ENCODE measurements at regions not wholly inside any gene's neighbourhood (a gene's known extent, or its start where the extent isn't known, plus 50 kb on each side); places are given as distances from the start of the nearest gene placed in this dataset.

DNA sequence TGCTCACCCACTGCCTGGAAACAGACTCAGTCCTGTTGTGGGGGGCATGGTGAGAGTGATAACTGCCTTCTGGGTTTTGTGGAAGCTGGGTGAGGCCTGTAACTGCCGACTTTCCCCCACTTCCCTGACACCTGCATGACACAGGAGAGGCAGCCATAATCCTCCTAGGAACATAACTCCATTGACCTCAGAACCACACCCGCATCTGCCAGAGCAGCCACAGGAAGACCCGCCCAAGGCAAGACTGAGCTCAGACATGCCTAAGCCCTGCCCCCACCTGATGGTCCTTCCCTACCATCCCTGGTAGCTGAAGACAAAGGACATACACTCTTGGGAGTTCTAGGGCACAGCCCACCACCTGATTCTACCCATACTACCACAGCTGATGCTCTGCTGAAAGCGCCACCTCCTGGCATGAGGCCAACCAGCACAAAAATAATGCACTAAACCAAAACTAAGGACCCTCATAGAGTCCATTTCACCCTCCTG lies 326.7 kb downstream of the RBM26 start (continued):
- TF ChIP-seq ZNF302 (CRISPR knock-in tag; IDR thresholded peaks at IDR 0.05): no peak
- TF ChIP-seq, protein P1, sequence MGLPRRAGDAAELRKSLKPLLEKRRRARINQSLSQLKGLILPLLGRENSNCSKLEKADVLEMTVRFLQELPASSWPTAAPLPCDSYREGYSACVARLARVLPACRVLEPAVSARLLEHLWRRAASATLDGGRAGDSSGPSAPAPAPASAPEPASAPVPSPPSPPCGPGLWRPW (IDR thresholded peaks at IDR 0.05): no peak
- TF ChIP-seq, protein P2, sequence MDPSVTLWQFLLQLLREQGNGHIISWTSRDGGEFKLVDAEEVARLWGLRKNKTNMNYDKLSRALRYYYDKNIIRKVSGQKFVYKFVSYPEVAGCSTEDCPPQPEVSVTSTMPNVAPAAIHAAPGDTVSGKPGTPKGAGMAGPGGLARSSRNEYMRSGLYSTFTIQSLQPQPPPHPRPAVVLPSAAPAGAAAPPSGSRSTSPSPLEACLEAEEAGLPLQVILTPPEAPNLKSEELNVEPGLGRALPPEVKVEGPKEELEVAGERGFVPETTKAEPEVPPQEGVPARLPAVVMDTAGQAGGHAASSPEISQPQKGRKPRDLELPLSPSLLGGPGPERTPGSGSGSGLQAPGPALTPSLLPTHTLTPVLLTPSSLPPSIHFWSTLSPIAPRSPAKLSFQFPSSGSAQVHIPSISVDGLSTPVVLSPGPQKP (IDR thresholded peaks at IDR 0.05; ENCODE audit: low read depth, low read length): no peak

DNA sequence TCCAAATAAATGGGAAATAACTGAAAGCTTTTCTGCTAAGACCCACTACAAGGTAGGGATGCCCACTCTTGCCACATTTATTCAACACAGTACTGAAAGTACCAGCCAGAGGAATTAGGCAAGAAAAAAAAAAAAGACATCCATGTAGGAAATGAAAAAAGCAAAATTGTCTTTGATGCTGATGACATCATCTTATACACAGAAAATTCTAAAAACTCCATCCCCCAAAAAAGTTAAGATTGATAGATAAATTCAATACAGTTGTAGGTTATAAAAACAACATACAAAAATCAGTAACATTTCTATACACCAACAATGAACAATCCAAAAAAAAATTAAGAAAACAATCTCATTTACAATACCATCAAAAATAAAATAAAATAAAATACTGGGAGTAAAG lies 330.4 kb downstream of the RBM26 start:
- TF ChIP-seq BHLHE40 (IDR thresholded peaks at IDR 0.05; ENCODE audit: low read depth, low read length): no peak
- no peak for TF ChIP-seq ZSCAN20 (CRISPR knock-in tag; IDR thresholded peaks at IDR 0.05)
- no peak for TF ChIP-seq EHF (CRISPR knock-in tag; IDR thresholded peaks at IDR 0.05)
- TF ChIP-seq, protein P3, sequence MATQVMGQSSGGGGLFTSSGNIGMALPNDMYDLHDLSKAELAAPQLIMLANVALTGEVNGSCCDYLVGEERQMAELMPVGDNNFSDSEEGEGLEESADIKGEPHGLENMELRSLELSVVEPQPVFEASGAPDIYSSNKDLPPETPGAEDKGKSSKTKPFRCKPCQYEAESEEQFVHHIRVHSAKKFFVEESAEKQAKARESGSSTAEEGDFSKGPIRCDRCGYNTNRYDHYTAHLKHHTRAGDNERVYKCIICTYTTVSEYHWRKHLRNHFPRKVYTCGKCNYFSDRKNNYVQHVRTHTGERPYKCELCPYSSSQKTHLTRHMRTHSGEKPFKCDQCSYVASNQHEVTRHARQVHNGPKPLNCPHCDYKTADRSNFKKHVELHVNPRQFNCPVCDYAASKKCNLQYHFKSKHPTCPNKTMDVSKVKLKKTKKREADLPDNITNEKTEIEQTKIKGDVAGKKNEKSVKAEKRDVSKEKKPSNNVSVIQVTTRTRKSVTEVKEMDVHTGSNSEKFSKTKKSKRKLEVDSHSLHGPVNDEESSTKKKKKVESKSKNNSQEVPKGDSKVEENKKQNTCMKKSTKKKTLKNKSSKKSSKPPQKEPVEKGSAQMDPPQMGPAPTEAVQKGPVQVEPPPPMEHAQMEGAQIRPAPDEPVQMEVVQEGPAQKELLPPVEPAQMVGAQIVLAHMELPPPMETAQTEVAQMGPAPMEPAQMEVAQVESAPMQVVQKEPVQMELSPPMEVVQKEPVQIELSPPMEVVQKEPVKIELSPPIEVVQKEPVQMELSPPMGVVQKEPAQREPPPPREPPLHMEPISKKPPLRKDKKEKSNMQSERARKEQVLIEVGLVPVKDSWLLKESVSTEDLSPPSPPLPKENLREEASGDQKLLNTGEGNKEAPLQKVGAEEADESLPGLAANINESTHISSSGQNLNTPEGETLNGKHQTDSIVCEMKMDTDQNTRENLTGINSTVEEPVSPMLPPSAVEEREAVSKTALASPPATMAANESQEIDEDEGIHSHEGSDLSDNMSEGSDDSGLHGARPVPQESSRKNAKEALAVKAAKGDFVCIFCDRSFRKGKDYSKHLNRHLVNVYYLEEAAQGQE (IDR thresholded peaks at IDR 0.05): no peak
- TF ChIP-seq, protein P1 (IDR thresholded peaks at IDR 0.05): no peak
- no peak for TF ChIP-seq HOXA7 (CRISPR knock-in tag; IDR thresholded peaks at IDR 0.05)
- no peak for TF ChIP-seq HDAC2 (IDR thresholded peaks at IDR 0.05)
- TF ChIP-seq, protein P4, sequence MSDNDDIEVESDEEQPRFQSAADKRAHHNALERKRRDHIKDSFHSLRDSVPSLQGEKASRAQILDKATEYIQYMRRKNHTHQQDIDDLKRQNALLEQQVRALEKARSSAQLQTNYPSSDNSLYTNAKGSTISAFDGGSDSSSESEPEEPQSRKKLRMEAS (IDR thresholded peaks at IDR 0.05): no peak
- TF ChIP-seq MAZ (IDR thresholded peaks at IDR 0.05; ENCODE audit: borderline replicate concordance, low read depth, low read length): no peak
- no peak for TF ChIP-seq TFCP2L1 (CRISPR knock-in tag; IDR thresholded peaks at IDR 0.05)
- TF ChIP-seq, protein P5, sequence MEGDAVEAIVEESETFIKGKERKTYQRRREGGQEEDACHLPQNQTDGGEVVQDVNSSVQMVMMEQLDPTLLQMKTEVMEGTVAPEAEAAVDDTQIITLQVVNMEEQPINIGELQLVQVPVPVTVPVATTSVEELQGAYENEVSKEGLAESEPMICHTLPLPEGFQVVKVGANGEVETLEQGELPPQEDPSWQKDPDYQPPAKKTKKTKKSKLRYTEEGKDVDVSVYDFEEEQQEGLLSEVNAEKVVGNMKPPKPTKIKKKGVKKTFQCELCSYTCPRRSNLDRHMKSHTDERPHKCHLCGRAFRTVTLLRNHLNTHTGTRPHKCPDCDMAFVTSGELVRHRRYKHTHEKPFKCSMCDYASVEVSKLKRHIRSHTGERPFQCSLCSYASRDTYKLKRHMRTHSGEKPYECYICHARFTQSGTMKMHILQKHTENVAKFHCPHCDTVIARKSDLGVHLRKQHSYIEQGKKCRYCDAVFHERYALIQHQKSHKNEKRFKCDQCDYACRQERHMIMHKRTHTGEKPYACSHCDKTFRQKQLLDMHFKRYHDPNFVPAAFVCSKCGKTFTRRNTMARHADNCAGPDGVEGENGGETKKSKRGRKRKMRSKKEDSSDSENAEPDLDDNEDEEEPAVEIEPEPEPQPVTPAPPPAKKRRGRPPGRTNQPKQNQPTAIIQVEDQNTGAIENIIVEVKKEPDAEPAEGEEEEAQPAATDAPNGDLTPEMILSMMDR (IDR thresholded peaks at IDR 0.05): no peak
- TF ChIP-seq EHMT2 (IDR thresholded peaks at IDR 0.05; ENCODE audit: low read depth): no peak
- TF ChIP-seq NFE2L2 (conservative IDR thresholded peaks at IDR 0.05; ENCODE audit: low read length): no peak
- TF ChIP-seq, protein P6, sequence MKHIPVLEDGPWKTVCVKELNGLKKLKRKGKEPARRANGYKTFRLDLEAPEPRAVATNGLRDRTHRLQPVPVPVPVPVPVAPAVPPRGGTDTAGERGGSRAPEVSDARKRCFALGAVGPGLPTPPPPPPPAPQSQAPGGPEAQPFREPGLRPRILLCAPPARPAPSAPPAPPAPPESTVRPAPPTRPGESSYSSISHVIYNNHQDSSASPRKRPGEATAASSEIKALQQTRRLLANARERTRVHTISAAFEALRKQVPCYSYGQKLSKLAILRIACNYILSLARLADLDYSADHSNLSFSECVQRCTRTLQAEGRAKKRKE (CRISPR knock-in tag; IDR thresholded peaks at IDR 0.05; ENCODE audit: low read depth): no peak
- TF ChIP-seq FOXS1 (CRISPR knock-in tag; IDR thresholded peaks at IDR 0.05): no peak
- FAIRE-seq: no peak
- ATAC-seq: no peak

More for the DNA sequence above, 330.4 kb downstream of the RBM26 start:
- ChIA-PET POLR2A (no interaction called here), CTCF (no interaction called here)
- no peak for DNase-seq (ENCODE audit: low read depth in 1 of 2, low spot score in 1 of 2)
- Histone ChIP-seq H3K4me2 (no peak overlapping the region), H3K4me1 (no peaks in the 10 kb centered on the region), H3K4me3 (no peak overlapping the region), H3K27ac (no peak overlapping the region), H3K9me3 (no peaks in the 10 kb centered on the region)

All from A549 (cell line).